ENCODE measurements at regions not wholly inside any gene's neighbourhood (a gene's known extent, or its start where the extent isn't known, plus 50 kb on each side); places are given as distances from the start of the nearest gene placed in this dataset.

DNA sequence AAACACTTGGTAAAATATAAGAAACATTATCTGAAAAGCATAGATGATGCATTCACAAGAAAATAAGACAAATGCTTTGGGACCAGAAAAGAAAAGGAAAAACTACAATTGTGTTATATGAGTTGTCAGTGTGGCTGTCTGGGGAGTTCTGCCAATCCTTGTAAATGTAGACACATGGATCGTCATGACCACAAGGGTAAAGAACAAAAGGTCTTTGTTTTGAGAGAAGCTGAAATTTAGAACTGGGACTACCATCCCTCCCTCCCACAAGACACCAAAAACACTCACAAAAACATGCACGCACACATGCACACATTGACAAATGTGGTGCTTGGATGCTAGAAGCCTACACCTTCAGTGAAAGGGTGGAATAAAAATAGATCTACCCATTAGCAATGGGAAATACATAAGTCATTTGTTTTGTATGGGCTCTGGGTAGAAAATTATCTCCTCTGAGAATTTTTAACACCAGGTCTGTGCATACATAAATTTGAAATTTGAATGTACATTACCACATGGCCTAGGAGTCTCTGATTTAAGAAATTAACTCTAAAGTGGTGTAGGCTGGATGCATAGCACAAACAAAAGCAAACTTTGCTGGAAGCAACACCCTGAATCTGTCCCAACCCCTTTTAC is 266.2 kb upstream of the SLC39A10 start:
- TF ChIP-seq ZNF274 (IDR thresholded peaks at IDR 0.05; ENCODE audit: insufficient read depth, insufficient read length) (no peak), HDAC2 (IDR thresholded peaks at IDR 0.05) (no peak)
- TF ChIP-seq, protein P1, sequence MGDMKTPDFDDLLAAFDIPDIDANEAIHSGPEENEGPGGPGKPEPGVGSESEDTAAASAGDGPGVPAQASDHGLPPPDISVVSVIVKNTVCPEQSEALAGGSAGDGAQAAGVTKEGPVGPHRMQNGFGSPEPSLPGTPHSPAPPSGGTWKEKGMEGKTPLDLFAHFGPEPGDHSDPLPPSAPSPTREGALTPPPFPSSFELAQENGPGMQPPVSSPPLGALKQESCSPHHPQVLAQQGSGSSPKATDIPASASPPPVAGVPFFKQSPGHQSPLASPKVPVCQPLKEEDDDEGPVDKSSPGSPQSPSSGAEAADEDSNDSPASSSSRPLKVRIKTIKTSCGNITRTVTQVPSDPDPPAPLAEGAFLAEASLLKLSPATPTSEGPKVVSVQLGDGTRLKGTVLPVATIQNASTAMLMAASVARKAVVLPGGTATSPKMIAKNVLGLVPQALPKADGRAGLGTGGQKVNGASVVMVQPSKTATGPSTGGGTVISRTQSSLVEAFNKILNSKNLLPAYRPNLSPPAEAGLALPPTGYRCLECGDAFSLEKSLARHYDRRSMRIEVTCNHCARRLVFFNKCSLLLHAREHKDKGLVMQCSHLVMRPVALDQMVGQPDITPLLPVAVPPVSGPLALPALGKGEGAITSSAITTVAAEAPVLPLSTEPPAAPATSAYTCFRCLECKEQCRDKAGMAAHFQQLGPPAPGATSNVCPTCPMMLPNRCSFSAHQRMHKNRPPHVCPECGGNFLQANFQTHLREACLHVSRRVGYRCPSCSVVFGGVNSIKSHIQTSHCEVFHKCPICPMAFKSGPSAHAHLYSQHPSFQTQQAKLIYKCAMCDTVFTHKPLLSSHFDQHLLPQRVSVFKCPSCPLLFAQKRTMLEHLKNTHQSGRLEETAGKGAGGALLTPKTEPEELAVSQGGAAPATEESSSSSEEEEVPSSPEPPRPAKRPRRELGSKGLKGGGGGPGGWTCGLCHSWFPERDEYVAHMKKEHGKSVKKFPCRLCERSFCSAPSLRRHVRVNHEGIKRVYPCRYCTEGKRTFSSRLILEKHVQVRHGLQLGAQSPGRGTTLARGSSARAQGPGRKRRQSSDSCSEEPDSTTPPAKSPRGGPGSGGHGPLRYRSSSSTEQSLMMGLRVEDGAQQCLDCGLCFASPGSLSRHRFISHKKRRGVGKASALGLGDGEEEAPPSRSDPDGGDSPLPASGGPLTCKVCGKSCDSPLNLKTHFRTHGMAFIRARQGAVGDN (IDR thresholded peaks at IDR 0.05), result no peak
- FAIRE-seq (no peak), ATAC-seq (no peak), DNase-seq (ENCODE audit: low read depth, low spot score) (no peak)
- H2AFZ ChIP-seq (ENCODE audit: control insufficient read depth, low read depth, low read length), result no peak overlapping the region
- CTCF ChIA-PET, result interaction anchor here (1.3 kb wide), 1 partner anchor 269 kb away, joined by 3 read pairs; no protein-coding TSS in a partner anchor
- no peaks in the 10 kb centered on the region for H4K20me1 ChIP-seq (ENCODE audit: control insufficient read depth, insufficient read depth)
- in situ Hi-C loops (cut with MboI) (no loop called here), intact Hi-C loops (cut with micrococcal nuclease; ENCODE audit: unreplicated experiment) (no loop called here)
- SMC1A ChIA-PET (ENCODE audit: uncharacterized antibody, unreplicated experiment), result interaction anchor here (1.9 kb wide), 1 partner anchor 149 kb away, joined by 5 read pairs; no protein-coding TSS in a partner anchor
- H3K9ac ChIP-seq (ENCODE audit: control insufficient read depth, insufficient read depth, low read length), result no peak overlapping the region
- H3K4me1 ChIP-seq (ENCODE audit: control insufficient read depth, insufficient read depth, low read length), result no peaks in the 10 kb centered on the region
- H3K9me3 ChIP-seq (replicated peaks; ENCODE audit: control insufficient read depth, insufficient read depth, low read length), result no peaks in the 10 kb centered on the region; the same call in 2 of the 3 replicates
- RAD21 ChIA-PET (ENCODE audit: unreplicated experiment), result no interaction called here
- no peaks in the 10 kb centered on the region for H3K36me3 ChIP-seq (ENCODE audit: control insufficient read depth in 2 of 2, insufficient read depth in 2 of 2, low read length in 1 of 2)
- no peaks in the 10 kb centered on the region for H3K27me3 ChIP-seq (replicated peaks in 1 of 2; ENCODE audit: control insufficient read depth in 2 of 2, insufficient read depth in 2 of 2, low read length in 1 of 2)
- no peak overlapping the region for H3K4me3 ChIP-seq
- H3K27ac ChIP-seq (ENCODE audit: control insufficient read depth, insufficient read depth), result no peak overlapping the region
- BruUV-seq (replicated peaks), result no TSS peak
- H3K79me2 ChIP-seq (ENCODE audit: control insufficient read depth, insufficient read depth, low read length), result no peaks in the 10 kb centered on the region
- 47% methylated on average over 2 of the region's 2 CpGs for WGBS (ENCODE audit: insufficient coverage, insufficient replicate concordance, low lambda C conversion rate, missing lambda C conversion rate)
- H3K4me2 ChIP-seq (ENCODE audit: control insufficient read depth, insufficient read depth), result no peak overlapping the region
- POLR2A ChIA-PET, result no interaction called here

DNA sequence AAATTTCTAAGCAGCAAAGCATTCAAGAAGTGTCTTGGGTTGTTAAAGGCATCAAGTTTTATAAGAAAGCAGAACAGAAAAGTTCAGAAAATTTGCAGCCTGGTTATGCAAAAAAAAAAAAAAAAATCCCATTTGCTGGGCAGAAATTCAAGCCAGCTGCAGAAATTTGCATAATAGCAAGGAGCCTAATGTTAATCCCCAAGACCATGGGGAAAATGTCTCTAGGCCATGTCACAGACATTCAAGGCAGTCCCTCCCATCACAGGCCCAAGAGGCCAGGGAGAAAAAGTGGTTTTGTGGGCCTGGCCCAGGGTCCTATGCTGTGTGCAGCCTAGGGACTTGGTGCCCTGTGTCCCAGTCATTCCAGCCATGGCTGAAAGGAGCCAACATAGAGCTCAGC is 269.0 kb upstream of the SLC39A10 start:
- no peak overlapping the region for H2AFZ ChIP-seq (ENCODE audit: control insufficient read depth, low read depth, low read length)
- FAIRE-seq, result no peak
- POLR2A ChIA-PET, result interaction anchor here (0.6 kb wide), 2 partner anchors 443 to 1867 kb away, joined by 4 read pairs; no protein-coding TSS in a partner anchor
- H3K27me3 ChIP-seq (replicated peaks in 1 of 2; ENCODE audit: control insufficient read depth in 2 of 2, insufficient read depth in 2 of 2, low read length in 1 of 2), result no peaks in the 10 kb centered on the region
- no peak overlapping the region for H3K4me2 ChIP-seq (ENCODE audit: control insufficient read depth, insufficient read depth)
- CTCF ChIA-PET, result interaction anchor here (0.6 kb wide), 1 partner anchor 576 kb away, joined by 3 read pairs; no protein-coding TSS in a partner anchor
- BruUV-seq (replicated peaks), result no TSS peak
- no peaks in the 10 kb centered on the region for H3K4me1 ChIP-seq (ENCODE audit: control insufficient read depth, insufficient read depth, low read length)
- SMC1A ChIA-PET (ENCODE audit: uncharacterized antibody, unreplicated experiment), result no interaction called here
- H4K20me1 ChIP-seq (ENCODE audit: control insufficient read depth, insufficient read depth), result no peaks in the 10 kb centered on the region
- no peak for TF ChIP-seq KAT2A (conservative IDR thresholded peaks at IDR 0.05; ENCODE audit: control insufficient read depth, low read depth, low read length)
- peak; percentile 58; the same call in 1 of the 3 replicates for TF ChIP-seq POU2F2 (IDR thresholded peaks at IDR 0.05; ENCODE audit: borderline replicate concordance, low read depth, low read length)
- no peak for ATAC-seq
- no peaks in the 10 kb centered on the region for H3K36me3 ChIP-seq (ENCODE audit: control insufficient read depth in 2 of 2, insufficient read depth in 2 of 2, low read length in 1 of 2)
- RAD21 ChIA-PET (ENCODE audit: unreplicated experiment), result no interaction called here
- no peak overlapping the region for H3K4me3 ChIP-seq
- DNase-seq (ENCODE audit: low read depth, low spot score), result no peak
- intact Hi-C loops (cut with micrococcal nuclease; ENCODE audit: unreplicated experiment), result no loop called here
- no peak overlapping the region for H3K9ac ChIP-seq (ENCODE audit: control insufficient read depth, insufficient read depth, low read length)
- no peak overlapping the region for H3K27ac ChIP-seq (ENCODE audit: control insufficient read depth, insufficient read depth)
- no peaks in the 10 kb centered on the region for H3K79me2 ChIP-seq (ENCODE audit: control insufficient read depth, insufficient read depth, low read length)
- no peaks in the 10 kb centered on the region; the same call in 2 of the 3 replicates for H3K9me3 ChIP-seq (replicated peaks; ENCODE audit: control insufficient read depth, insufficient read depth, low read length)
- in situ Hi-C loops (cut with MboI), result no loop called here

Measured in GM12878 (cell line).